Activated T-helper 2 cell treated with anti-CD3 and anti-CD28 coated beads, Interferon-gamma antibody, Interleukin-2, Interleukin-4, amounts not matched to agents 10 μg/mL and 5 μg/mL and 100 μg/mL, durations not matched to agents 14 hours and 24 hours and 36 hours (primary cell): ENCODE measurements at regions not wholly inside any gene's neighbourhood (a gene's known extent, or its start where the extent isn't known, plus 50 kb on each side); places are given as distances from the start of the nearest gene placed in this dataset.
"Not testable (repeated sequence)": the region's sequence is repeated elsewhere in the genome, so short reads cannot be mapped to it uniquely, and the experiment has no call there.

Source experiments
- DNase-seq: peaks from one replicate; pipeline ENCODE4 v3.0.0; 2021; ENCODE audit warnings: low spot score
- H3K27ac Mint-ChIP-seq: one replicate; pipeline ENCODE4 v1.8.0; 2021; ENCODE audit warnings: mixed read lengths
- H3K27me3 Mint-ChIP-seq: one replicate; pipeline ENCODE4 v1.8.0; 2021; ENCODE audit warnings: low read depth, mixed read lengths
- H3K36me3 Mint-ChIP-seq: one replicate; pipeline ENCODE4 v1.8.0; 2021; ENCODE audit warnings: low read depth, mixed read lengths
- H3K4me1 Mint-ChIP-seq: one replicate; pipeline ENCODE4 v1.8.0; 2021; ENCODE audit warnings: low read depth, mixed read lengths
- H3K4me3 Mint-ChIP-seq: one replicate; pipeline ENCODE4 v1.8.0; 2021; ENCODE audit warnings: low read depth, mild to moderate bottlenecking, moderate library complexity, mixed read lengths
- H3K9me3 Mint-ChIP-seq: one replicate; pipeline ENCODE4 v1.8.0; 2021; ENCODE audit warnings: mixed read lengths
- intact Hi-C: fragments of 100-400 bp; cut with micrococcal nuclease; formaldehyde crosslinking; loops from one replicate; pipeline ENCODE4 v1.15.1; 2023

DNA sequence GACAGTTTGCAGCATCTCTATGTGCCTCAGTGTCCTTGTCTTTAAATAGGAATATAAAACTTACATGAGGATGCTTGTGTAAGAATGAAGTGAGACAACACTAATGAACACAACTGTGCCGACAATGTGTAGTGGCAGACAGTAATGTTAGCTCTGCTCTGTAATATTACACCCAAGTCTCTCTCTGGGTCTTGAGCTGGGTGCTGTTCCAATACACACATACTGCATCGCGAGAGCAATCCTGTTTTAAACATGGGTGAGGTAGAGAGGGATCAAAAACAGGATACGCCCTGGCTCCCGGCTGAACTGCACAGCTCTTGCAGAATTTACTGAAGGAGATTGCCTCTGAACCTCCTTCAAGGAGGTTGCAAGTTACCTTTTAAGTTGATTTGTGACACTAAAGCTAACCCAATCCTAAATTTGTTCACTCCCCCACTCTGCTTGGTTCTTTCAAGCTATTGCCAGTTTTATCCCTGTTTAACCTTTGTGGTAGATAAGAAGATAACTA, 155.2 kb upstream of the ISL1 start:
- H3K36me3 Mint-ChIP-seq, result no peaks in the 10 kb centered on the region
- H3K27me3 Mint-ChIP-seq, result no peaks in the 10 kb centered on the region
- no peak overlapping the region for H3K4me3 Mint-ChIP-seq
- intact Hi-C loops, result no loop called here
- no peaks in the 10 kb centered on the region for H3K4me1 Mint-ChIP-seq
- peaks cover 19% of the 10 kb centered on the region for H3K9me3 Mint-ChIP-seq
- no peak overlapping the region for H3K27ac Mint-ChIP-seq
- no peak for DNase-seq

DNA sequence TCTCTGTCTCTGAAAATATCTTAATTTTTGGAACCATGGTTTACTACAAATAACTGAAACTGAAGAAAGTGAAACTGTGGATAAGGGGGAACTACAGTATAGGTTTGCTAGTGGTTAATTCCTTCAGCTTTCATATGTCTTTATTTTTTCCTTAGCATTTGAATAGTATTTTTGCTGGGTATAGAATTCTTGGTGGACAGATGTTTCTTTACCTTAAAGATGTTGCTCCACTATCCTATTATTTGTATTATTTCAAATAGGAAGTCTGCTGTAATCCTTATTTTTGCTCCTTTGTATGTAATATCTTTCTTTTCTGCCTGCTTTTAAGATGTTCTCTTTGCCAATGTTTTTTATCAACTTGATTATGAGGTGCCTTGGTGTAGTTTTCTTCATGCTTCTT, 152.9 kb upstream of the ISL1 start:
- Mint-ChIP-seq H3K9me3 (peaks cover 14% of the 10 kb centered on the region), H3K27me3 (no peaks in the 10 kb centered on the region), H3K27ac (no peak overlapping the region), H3K36me3 (no peaks in the 10 kb centered on the region), H3K4me1 (no peaks in the 10 kb centered on the region), H3K4me3 (no peak overlapping the region)
- DNase-seq, result no peak
- intact Hi-C loops, result no loop called here

DNA sequence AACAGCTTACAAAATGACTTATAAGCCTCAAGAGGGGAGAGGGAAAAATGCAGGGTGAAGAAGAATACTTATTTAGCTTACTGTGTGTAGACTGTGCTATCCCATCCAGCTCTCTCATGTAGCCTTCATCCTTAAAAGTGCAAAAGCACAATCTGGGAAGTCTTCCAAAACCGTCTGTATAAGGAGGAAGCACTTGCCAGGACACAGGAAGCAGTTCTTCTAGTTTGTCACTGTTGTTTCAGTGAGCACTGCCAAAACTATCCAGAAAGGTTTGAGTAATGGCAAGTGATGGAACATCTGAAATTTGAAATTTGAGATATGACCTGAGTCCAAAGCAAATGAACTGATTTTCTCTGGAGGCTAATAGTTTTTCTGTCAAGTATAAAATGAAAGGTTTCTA, 140.8 kb upstream of the ISL1 start:
- H3K4me1 Mint-ChIP-seq, result no peaks in the 10 kb centered on the region
- intact Hi-C loops, result no loop called here
- H3K27ac Mint-ChIP-seq, result no peak overlapping the region
- H3K36me3 Mint-ChIP-seq, result no peaks in the 10 kb centered on the region
- H3K9me3 Mint-ChIP-seq, result no peaks in the 10 kb centered on the region
- no peak for DNase-seq
- H3K27me3 Mint-ChIP-seq, result no peaks in the 10 kb centered on the region
- H3K4me3 Mint-ChIP-seq, result no peak overlapping the region

- H3K4me3 Mint-ChIP-seq, H3K27me3 Mint-ChIP-seq, H3K36me3 Mint-ChIP-seq, H3K4me1 Mint-ChIP-seq, H3K9me3 Mint-ChIP-seq, DNase-seq, intact Hi-C loops, H3K27ac Mint-ChIP-seq: not testable (repeated sequence)
Measured at GRCh38 chr5:51250957-51251356, 132.3 kb upstream of the ISL1 start.

DNA sequence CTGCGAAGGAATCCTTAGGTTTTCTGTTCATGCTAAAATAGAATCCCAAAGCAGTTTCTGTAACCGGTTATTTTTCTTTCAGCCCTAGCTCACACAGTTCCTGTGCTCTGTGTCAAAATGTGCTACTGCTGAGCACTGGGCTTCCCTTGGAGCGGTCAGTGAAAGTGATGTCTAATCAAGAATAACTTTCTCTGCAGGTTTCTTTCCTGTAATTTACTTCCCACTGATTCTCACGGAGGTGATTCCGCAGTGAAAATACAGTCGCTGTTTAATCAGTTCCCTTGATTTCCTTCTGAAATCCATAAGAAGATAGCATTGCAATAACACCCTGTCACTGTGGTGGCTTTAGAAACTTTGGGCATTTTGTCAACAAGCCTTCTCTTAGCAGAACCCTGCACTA, 112.0 kb upstream of the ISL1 start:
- Mint-ChIP-seq H3K27ac (no peak overlapping the region), H3K36me3 (no peaks in the 10 kb centered on the region)

GRCh38 chr5:51273021-51273420, 110.2 kb upstream of the ISL1 start:
- Mint-ChIP-seq H3K4me1 (no peaks in the 10 kb centered on the region), H3K9me3 (no peaks in the 10 kb centered on the region), H3K27me3 (no peaks in the 10 kb centered on the region), H3K27ac (no peak overlapping the region), H3K36me3 (no peaks in the 10 kb centered on the region), H3K4me3 (no peak overlapping the region)
- intact Hi-C loops, result no loop called here
- no peak for DNase-seq

More for the DNA sequence above, 112.0 kb upstream of the ISL1 start:
- Mint-ChIP-seq H3K4me3 (no peak overlapping the region), H3K9me3 (no peaks in the 10 kb centered on the region), H3K4me1 (no peaks in the 10 kb centered on the region), H3K27me3 (no peaks in the 10 kb centered on the region)
- intact Hi-C loops, result no loop called here
- DNase-seq, result no peak

- Mint-ChIP-seq H3K4me1 (no peaks in the 10 kb centered on the region), H3K36me3 (no peaks in the 10 kb centered on the region), H3K27me3 (no peaks in the 10 kb centered on the region), H3K4me3 (no peak overlapping the region), H3K27ac (no peak overlapping the region), H3K9me3 (no peaks in the 10 kb centered on the region)
- intact Hi-C loops, result no loop called here
- no peak for DNase-seq
Measured at GRCh38 chr5:51273871-51274270, 109.4 kb upstream of the ISL1 start.

DNA sequence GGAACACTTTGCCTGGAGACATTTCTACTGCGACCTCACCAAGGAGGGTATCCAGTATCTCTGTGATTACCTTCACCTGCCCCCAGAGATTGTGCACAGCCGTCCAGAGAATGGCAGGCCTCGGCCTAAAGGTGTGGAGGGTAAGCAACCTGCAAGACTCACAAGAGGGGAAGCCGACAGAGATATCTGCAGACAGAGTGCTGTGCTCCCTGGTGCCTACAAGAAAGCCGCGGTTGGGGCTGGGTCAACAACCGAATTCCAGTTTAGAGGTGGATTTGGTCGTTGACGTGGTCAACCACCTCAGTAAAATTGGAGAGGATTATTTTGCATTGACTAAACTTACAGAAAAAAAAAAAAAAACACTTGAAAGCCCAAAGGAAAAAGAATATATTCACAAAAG, 107.8 kb upstream of the ISL1 start:
- H3K4me3 Mint-ChIP-seq, result no peak overlapping the region
- H3K4me1 Mint-ChIP-seq, result no peaks in the 10 kb centered on the region
- no peak overlapping the region for H3K27ac Mint-ChIP-seq
- no peaks in the 10 kb centered on the region for H3K27me3 Mint-ChIP-seq
- DNase-seq, result no peak
- intact Hi-C loops, result no loop called here
- H3K9me3 Mint-ChIP-seq, result no peaks in the 10 kb centered on the region
- H3K36me3 Mint-ChIP-seq, result no peaks in the 10 kb centered on the region

DNA sequence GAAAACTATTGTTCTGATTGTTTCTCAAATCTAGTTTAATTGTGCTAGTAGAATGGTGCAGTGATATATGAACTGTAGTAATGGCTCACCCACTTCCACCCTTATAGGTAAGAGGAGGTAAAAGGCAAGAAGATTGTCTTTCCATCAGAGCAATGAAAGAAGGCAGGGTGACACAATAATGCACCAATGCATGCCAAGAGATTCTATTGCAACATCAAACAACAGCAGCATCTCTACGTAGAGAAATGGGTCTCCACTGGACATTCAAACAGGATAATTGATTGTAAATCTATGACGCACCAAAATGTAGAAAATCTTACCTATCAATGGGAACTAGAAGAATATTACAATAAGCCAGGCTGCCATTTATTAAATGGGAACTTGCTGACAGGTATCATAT, 107.0 kb upstream of the ISL1 start:
- no peak overlapping the region for H3K27ac Mint-ChIP-seq
- H3K36me3 Mint-ChIP-seq, result no peaks in the 10 kb centered on the region
- intact Hi-C loops, result no loop called here
- DNase-seq, result no peak
- no peak overlapping the region for H3K4me3 Mint-ChIP-seq
- H3K4me1 Mint-ChIP-seq, result no peaks in the 10 kb centered on the region
- no peaks in the 10 kb centered on the region for H3K9me3 Mint-ChIP-seq
- no peaks in the 10 kb centered on the region for H3K27me3 Mint-ChIP-seq

DNA sequence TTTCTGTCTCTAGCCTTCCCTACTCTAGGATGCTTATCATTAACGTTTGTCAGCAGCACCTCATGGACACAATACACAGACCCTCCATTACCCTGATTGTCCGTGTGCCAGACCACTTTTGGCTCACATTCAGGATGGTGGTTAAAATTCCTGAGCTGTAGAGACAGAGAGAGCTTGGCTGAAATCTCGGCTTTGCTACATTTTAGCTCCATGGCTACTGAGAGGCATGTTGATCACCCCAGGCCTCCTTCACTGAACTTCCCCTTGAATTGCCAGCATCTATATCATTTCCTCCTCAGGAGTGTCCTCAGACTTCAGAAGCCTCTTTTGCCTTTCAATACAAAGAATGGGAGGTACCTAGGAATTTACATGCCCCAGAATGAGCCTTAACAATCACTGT, 104.7 kb upstream of the ISL1 start:
- H3K27ac Mint-ChIP-seq, result no peak overlapping the region
- intact Hi-C loops, result no loop called here
- no peak for DNase-seq
- H3K4me3 Mint-ChIP-seq, result no peak overlapping the region
- H3K36me3 Mint-ChIP-seq, result no peaks in the 10 kb centered on the region
- H3K27me3 Mint-ChIP-seq, result no peaks in the 10 kb centered on the region
- H3K9me3 Mint-ChIP-seq, result peaks cover 7% of the 10 kb centered on the region
- H3K4me1 Mint-ChIP-seq, result no peaks in the 10 kb centered on the region

DNA sequence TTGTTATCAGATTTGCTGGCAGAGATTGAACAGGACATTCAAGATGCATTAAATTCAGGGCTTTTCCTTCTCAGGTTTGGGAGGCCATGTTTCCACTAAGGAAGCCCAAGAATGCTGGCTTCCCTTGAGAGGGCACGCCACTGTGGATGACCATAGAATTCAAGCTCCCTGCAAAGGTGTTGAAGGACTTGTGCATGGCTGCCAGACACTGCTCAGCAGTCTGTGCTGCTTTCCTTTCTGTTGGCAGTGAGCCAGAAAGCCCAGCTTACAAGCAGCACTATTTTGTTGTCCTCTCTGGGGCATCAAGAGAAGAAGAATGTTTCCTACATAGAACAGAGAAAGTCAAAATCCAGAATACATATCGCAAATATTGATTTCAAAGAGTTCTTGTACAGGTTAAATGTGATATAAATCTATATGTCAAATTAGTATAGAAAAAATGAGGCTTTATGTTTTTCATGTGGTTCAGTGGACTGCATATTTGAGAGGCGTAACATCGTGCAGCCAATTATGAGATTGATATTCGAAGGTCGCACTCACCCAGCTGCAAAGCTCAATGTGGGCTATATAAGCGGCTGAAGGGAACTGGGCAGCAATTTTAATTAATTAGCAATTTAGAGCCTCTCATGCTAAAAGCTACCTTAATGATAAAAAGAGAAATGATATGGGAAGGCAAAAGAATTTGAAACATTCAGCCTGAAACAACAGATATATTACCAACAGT, 103.1 kb upstream of the ISL1 start:
- no peak overlapping the region for H3K4me3 Mint-ChIP-seq
- H3K27me3 Mint-ChIP-seq, result no peaks in the 10 kb centered on the region
- no peak for DNase-seq
- H3K27ac Mint-ChIP-seq, result no peak overlapping the region
- peaks cover 7% of the 10 kb centered on the region for H3K9me3 Mint-ChIP-seq
- intact Hi-C loops, result no loop called here
- no peaks in the 10 kb centered on the region for H3K4me1 Mint-ChIP-seq
- H3K36me3 Mint-ChIP-seq, result no peaks in the 10 kb centered on the region

GRCh38 chr5:51286046-51286445, 97.2 kb upstream of the ISL1 start:
- H3K9me3 Mint-ChIP-seq, result peaks cover 7% of the 10 kb centered on the region
- no peaks in the 10 kb centered on the region for H3K36me3 Mint-ChIP-seq
- no peak for DNase-seq
- intact Hi-C loops, result no loop called here
- no peaks in the 10 kb centered on the region for H3K27me3 Mint-ChIP-seq
- H3K4me1 Mint-ChIP-seq, result no peaks in the 10 kb centered on the region
- no peak overlapping the region for H3K27ac Mint-ChIP-seq
- H3K4me3 Mint-ChIP-seq, result no peak overlapping the region

GRCh38 chr5:51302343-51302742, 80.9 kb upstream of the ISL1 start:
- no peak for DNase-seq
- H3K9me3 Mint-ChIP-seq, result peaks cover 26% of the 10 kb centered on the region
- no peaks in the 10 kb centered on the region for H3K4me1 Mint-ChIP-seq
- intact Hi-C loops, result no loop called here
- no peak overlapping the region for H3K27ac Mint-ChIP-seq
- no peaks in the 10 kb centered on the region for H3K36me3 Mint-ChIP-seq
- no peak overlapping the region for H3K4me3 Mint-ChIP-seq
- H3K27me3 Mint-ChIP-seq, result no peaks in the 10 kb centered on the region

GRCh38 chr5:51326844-51327243, 56.4 kb upstream of the ISL1 start:
- DNase-seq, result no peak
- Mint-ChIP-seq H3K27me3 (no peaks in the 10 kb centered on the region), H3K9me3 (peaks cover 5% of the 10 kb centered on the region), H3K4me3 (no peak overlapping the region), H3K4me1 (no peaks in the 10 kb centered on the region), H3K27ac (no peak overlapping the region), H3K36me3 (no peaks in the 10 kb centered on the region)
- intact Hi-C loops, result no loop called here
